ENCODE measurements at regions not wholly inside any gene's neighbourhood (a gene's known extent, or its start where the extent isn't known, plus 50 kb on each side); places are given as distances from the start of the nearest gene placed in this dataset.

DNA sequence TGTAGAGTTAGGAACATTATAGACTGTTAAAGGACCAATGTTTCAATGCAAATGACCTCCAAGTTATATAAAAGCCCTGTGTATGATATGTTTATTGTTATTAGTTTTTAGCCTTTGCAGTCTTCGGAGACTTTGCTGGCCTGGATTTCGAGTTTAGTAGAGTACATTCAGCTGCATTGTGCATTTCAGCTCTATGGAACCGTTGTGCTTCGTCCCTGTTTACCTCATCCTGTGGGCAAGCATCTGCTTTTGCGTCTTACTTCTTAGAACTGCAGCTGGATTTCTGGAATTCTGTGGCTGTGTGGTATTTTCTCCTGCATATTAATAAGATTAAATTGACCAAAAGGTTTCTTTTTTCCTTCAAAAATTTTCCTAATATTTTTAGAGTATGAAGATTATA, 138.6 kb downstream of the KCNRG start:
- H3K27ac Mint-ChIP-seq = no peak overlapping the region
- Histone ChIP-seq H4K5ac (ENCODE audit: insufficient read length, low read depth, low read length) (no peak overlapping the region), H3K9ac (ENCODE audit: extremely low read depth, insufficient read length, low read length) (no peak overlapping the region), H3K27ac (ENCODE audit: insufficient read length, low read depth, low read length) (no peak overlapping the region), H3K79me1 (ENCODE audit: insufficient read depth, low read depth, low read length, poor library complexity, severe bottlenecking) (no peaks in the 10 kb centered on the region), H2BK12ac (ENCODE audit: insufficient read length, low read depth, low read length) (no peak overlapping the region), H3K14ac (ENCODE audit: insufficient read depth, low read length) (no peak overlapping the region), H4K20me1 (ENCODE audit: control insufficient read depth, insufficient read depth, insufficient read length) (no peaks in the 10 kb centered on the region), H4K91ac (ENCODE audit: insufficient read length, low read depth, low read length) (no peak overlapping the region), H3K79me2 (ENCODE audit: insufficient read depth, low read length) (no peaks in the 10 kb centered on the region), H2AFZ (ENCODE audit: low read length) (no peak overlapping the region), H3K23me2 (ENCODE audit: insufficient read length, low read depth, low read length, poor library complexity, severe bottlenecking) (no peaks in the 10 kb centered on the region), H2BK120ac (ENCODE audit: low read depth, low read length, poor library complexity, severe bottlenecking) (no peak overlapping the region), H3T11ph (ENCODE audit: low read length) (no peak overlapping the region), H3K4me1 (ENCODE audit: insufficient read depth, low read length) (no peaks in the 10 kb centered on the region), H2BK5ac (ENCODE audit: insufficient read length, low read length) (no peak overlapping the region), H3K56ac (ENCODE audit: insufficient read length, low read depth, low read length) (no peak overlapping the region), H4K8ac (replicated peaks; ENCODE audit: insufficient read length, low read depth, low read length) (no peak overlapping the region), H3K4ac (ENCODE audit: low read depth, low read length) (no peak overlapping the region), H3K9me3 (ENCODE audit: control insufficient read depth, low read depth, low read length) (no peaks in the 10 kb centered on the region), H3K4me2 (ENCODE audit: insufficient read depth, insufficient read length, low read length) (no peak overlapping the region), H2BK15ac (ENCODE audit: low read depth, low read length) (no peak overlapping the region), H2BK20ac (ENCODE audit: low read depth, low read length, poor library complexity, severe bottlenecking) (no peak overlapping the region), H3K27me3 (ENCODE audit: insufficient read depth, low read length) (no peaks in the 10 kb centered on the region), H3K23ac (ENCODE audit: insufficient read length, low read depth, low read length) (no peak overlapping the region), H2AK5ac (ENCODE audit: insufficient read length, low read length) (no peak overlapping the region), H3K18ac (ENCODE audit: insufficient read length, low read depth, low read length) (no peak overlapping the region)
- H3K9me3 Mint-ChIP-seq = no peaks in the 10 kb centered on the region
- no peaks in the 10 kb centered on the region for H3K36me3 Mint-ChIP-seq (ENCODE audit: insufficient read depth in 1 of 3, low read depth in 3 of 3)
- H3K27me3 Mint-ChIP-seq (ENCODE audit: low read depth) = peaks cover 2% of the 10 kb centered on the region
- DNase-seq = no peak
- peaks cover 13 to 21% of the 10 kb centered on the region in 2 experiments for H3K4me1 Mint-ChIP-seq
- WGBS (ENCODE audit: extremely low coverage, insufficient read length, low lambda C conversion rate) = no CpG with 5 or more reads among the region's 5 CpGs
- TF ChIP-seq, protein P1, sequence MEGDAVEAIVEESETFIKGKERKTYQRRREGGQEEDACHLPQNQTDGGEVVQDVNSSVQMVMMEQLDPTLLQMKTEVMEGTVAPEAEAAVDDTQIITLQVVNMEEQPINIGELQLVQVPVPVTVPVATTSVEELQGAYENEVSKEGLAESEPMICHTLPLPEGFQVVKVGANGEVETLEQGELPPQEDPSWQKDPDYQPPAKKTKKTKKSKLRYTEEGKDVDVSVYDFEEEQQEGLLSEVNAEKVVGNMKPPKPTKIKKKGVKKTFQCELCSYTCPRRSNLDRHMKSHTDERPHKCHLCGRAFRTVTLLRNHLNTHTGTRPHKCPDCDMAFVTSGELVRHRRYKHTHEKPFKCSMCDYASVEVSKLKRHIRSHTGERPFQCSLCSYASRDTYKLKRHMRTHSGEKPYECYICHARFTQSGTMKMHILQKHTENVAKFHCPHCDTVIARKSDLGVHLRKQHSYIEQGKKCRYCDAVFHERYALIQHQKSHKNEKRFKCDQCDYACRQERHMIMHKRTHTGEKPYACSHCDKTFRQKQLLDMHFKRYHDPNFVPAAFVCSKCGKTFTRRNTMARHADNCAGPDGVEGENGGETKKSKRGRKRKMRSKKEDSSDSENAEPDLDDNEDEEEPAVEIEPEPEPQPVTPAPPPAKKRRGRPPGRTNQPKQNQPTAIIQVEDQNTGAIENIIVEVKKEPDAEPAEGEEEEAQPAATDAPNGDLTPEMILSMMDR (conservative IDR thresholded peaks at IDR 0.05) = no peak
- H3K4me3 Mint-ChIP-seq = no peak overlapping the region

Measured in H9 (cell line).